H1 (cell line): ENCODE measurements at regions not wholly inside any gene's neighbourhood (a gene's known extent, or its start where the extent isn't known, plus 50 kb on each side); places are given as distances from the start of the nearest gene placed in this dataset.

Source experiments
- EP300 ChIP-seq, 2 experiments: IDR thresholded peaks; 1 replicate in 1 of 2; 2 replicates in 1 of 2; pipeline ENCODE4 v1.6.1; 2011 to 2012; ENCODE audit warnings: low read depth in 2 of 2, low read length in 2 of 2, mild to moderate bottlenecking in 2 of 2, borderline replicate concordance in 1 of 2, inconsistent platforms in 1 of 2, moderate library complexity in 1 of 2
- EZH2 ChIP-seq: fragments of 200-600 bp; sonication (generic); IDR thresholded peaks from 2 replicates; pipeline ENCODE4 v1.7.1; 2012; ENCODE audit warnings: low read depth, mild to moderate bottlenecking, moderate library complexity, low read length, inconsistent platforms; ENCODE audit not compliant: severe bottlenecking
- KDM1A ChIP-seq: fragments of 200-600, 300-600 bp; sonication (generic); IDR thresholded peaks from 2 replicates; pipeline ENCODE4 v1.7.1; 2016; ENCODE audit warnings: mild to moderate bottlenecking, low read length, borderline replicate concordance
- NRF1 ChIP-seq: IDR thresholded peaks from 2 replicates; pipeline ENCODE4 v1.6.1; 2011; ENCODE audit warnings: mild to moderate bottlenecking, low read depth, low read length, improper control_type of control experiment
- POLR2A ChIP-seq, 2 experiments: IDR thresholded peaks; 1 replicate in 1 of 2; 2 replicates in 1 of 2; pipeline ENCODE4 v1.6.1; 2011; ENCODE audit warnings: low read depth in 2 of 2, low read length in 2 of 2, mild to moderate bottlenecking in 2 of 2; ENCODE audit errors: control extremely low read depth in 1 of 2
- RAD21 ChIP-seq, 2 experiments: IDR thresholded peaks in 1 of 2; conservative IDR thresholded peaks in 1 of 2; 2 replicates each; pipeline ENCODE4 v1.6.1; 2011; ENCODE audit warnings: low read depth in 2 of 2, low read length in 2 of 2, improper control_type of control experiment in 1 of 2, inconsistent platforms in 1 of 2, mild to moderate bottlenecking in 1 of 2, moderate library complexity in 1 of 2
- TCF12 ChIP-seq: IDR thresholded peaks from 2 replicates; pipeline ENCODE4 v1.6.1; 2011; ENCODE audit warnings: low read depth, mild to moderate bottlenecking, low read length
- TF ChIP-seq, protein P1 (sequence below), 3 experiments: IDR thresholded peaks; 1 replicate in 2 of 3; 2 replicates in 1 of 3; pipeline versions ENCODE4 v1.5.1 to v1.6.1; 2011; ENCODE audit warnings: low read length in 3 of 3, mild to moderate bottlenecking in 3 of 3, inconsistent platforms in 2 of 3, low read depth in 1 of 3, moderate library complexity in 1 of 3; ENCODE audit not compliant: insufficient read depth in 1 of 3; ENCODE audit errors: control extremely low read depth in 1 of 3

DNA sequence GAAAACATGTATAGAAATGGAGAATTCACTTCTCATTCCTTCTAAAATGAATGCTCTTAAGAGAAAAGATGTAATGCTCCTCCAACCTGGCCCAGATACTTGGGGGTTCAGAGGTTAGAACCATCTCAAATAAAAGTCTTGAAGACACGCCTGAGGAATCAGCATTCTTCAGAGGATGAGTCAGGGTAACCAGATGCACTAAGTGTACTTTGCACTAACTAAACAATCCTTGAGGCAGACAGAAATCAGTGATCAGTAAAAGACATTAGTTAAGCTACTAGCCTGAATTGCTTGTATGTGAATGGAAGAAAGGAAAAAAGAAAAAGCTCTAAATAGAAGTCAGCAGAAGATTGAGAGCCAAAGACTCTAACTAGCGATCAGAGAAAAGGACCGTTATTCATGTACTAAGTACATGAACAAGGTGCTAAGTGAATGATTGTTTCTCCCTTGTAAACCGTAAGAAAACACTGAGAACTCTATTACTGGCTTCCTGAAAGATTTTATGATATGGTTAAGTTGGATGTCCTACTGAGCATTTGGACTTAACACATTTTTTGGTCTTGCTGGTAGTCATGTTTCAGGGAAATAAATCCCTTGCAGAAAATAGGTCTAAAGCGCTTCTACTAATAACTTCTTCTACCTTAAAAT, 738.3 kb downstream of the STPG2 start:
- TF ChIP-seq RAD21 (IDR thresholded peaks at IDR 0.05 in 1 of 2, conservative IDR thresholded peaks at IDR 0.05 in 1 of 2; ENCODE audit: low read depth in 2 of 2, low read length in 2 of 2), result no peak
- TF ChIP-seq, protein P1, sequence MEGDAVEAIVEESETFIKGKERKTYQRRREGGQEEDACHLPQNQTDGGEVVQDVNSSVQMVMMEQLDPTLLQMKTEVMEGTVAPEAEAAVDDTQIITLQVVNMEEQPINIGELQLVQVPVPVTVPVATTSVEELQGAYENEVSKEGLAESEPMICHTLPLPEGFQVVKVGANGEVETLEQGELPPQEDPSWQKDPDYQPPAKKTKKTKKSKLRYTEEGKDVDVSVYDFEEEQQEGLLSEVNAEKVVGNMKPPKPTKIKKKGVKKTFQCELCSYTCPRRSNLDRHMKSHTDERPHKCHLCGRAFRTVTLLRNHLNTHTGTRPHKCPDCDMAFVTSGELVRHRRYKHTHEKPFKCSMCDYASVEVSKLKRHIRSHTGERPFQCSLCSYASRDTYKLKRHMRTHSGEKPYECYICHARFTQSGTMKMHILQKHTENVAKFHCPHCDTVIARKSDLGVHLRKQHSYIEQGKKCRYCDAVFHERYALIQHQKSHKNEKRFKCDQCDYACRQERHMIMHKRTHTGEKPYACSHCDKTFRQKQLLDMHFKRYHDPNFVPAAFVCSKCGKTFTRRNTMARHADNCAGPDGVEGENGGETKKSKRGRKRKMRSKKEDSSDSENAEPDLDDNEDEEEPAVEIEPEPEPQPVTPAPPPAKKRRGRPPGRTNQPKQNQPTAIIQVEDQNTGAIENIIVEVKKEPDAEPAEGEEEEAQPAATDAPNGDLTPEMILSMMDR (IDR thresholded peaks at IDR 0.05; ENCODE audit: control extremely low read depth in 1 of 3, insufficient read depth in 1 of 3, low read depth in 1 of 3, low read length in 3 of 3), result no peak
- no peak for TF ChIP-seq KDM1A
- no peak for TF ChIP-seq EZH2
- TF ChIP-seq EP300 (IDR thresholded peaks at IDR 0.05; ENCODE audit: borderline replicate concordance in 1 of 2, low read depth in 2 of 2, low read length in 2 of 2), result no peak
- no peak for TF ChIP-seq POLR2A (IDR thresholded peaks at IDR 0.05; ENCODE audit: control extremely low read depth in 1 of 2, low read depth in 2 of 2, low read length in 2 of 2)
- TF ChIP-seq TCF12, result no peak
- no peak for TF ChIP-seq NRF1
